ENCODE measurements at regions not wholly inside any gene's neighbourhood (a gene's known extent, or its start where the extent isn't known, plus 50 kb on each side); places are given as distances from the start of the nearest gene placed in this dataset.
"Not testable (repeated sequence)": the region's sequence is repeated elsewhere in the genome, so short reads cannot be mapped to it uniquely, and the experiment has no call there.

- no peak for ATAC-seq
Measured at GRCh38 chr3:159237226-159237625, 435.4 kb downstream of the MFSD1 start.

GRCh38 chr3:159238646-159239045 is 436.8 kb downstream of the MFSD1 start:
- no peak for ATAC-seq

GRCh38 chr3:159239059-159239458 is 437.2 kb downstream of the MFSD1 start:
- no peak for ATAC-seq

GRCh38 chr3:159244933-159245332 is 443.1 kb downstream of the MFSD1 start:
- no peak for ATAC-seq

- no peak for ATAC-seq
Measured at GRCh38 chr3:159245871-159246270, 444.0 kb downstream of the MFSD1 start.

- ATAC-seq: peak; percentile 77
Measured at GRCh38 chr3:159246385-159246784, 444.5 kb downstream of the MFSD1 start.

- no peak for ATAC-seq
Measured at GRCh38 chr3:159249472-159250174, 447.8 kb downstream of the MFSD1 start.

GRCh38 chr3:159250961-159251360 is 449.1 kb downstream of the MFSD1 start:
- no peak for ATAC-seq

- ATAC-seq: no peak
Measured at GRCh38 chr3:159252274-159252673, 450.4 kb downstream of the MFSD1 start.

GRCh38 chr3:159252772-159253384 is 451.0 kb downstream of the MFSD1 start:
- peak; percentile 49 for ATAC-seq

GRCh38 chr3:159253860-159254259 is 452.0 kb downstream of the MFSD1 start:
- no peak for ATAC-seq

- no peak for ATAC-seq
Measured at GRCh38 chr3:159257954-159258353, 456.1 kb downstream of the MFSD1 start.

- ATAC-seq: no peak
Measured at GRCh38 chr3:159258934-159259333, 457.1 kb downstream of the MFSD1 start.

- ATAC-seq: peak; percentile 57
Measured at GRCh38 chr3:159260049-159260662, 458.3 kb downstream of the MFSD1 start.

- not testable (repeated sequence) for ATAC-seq
Measured at GRCh38 chr3:159261333-159261732, 459.5 kb downstream of the MFSD1 start.

- ATAC-seq: no peak
Measured at GRCh38 chr3:159263750-159264553, 462.1 kb downstream of the MFSD1 start.

GRCh38 chr3:159265705-159266104 is 463.9 kb downstream of the MFSD1 start:
- ATAC-seq: no peak

- no peak for ATAC-seq
Measured at GRCh38 chr3:159266779-159267178, 464.9 kb downstream of the MFSD1 start.

GRCh38 chr3:159271799-159272512 is 470.1 kb downstream of the MFSD1 start:
- no peak for ATAC-seq

- ATAC-seq: no peak
Measured at GRCh38 chr3:159273070-159273469, 471.2 kb downstream of the MFSD1 start.

- no peak for ATAC-seq
Measured at GRCh38 chr3:159273608-159274007, 471.8 kb downstream of the MFSD1 start.

GRCh38 chr3:159275741-159276140 is 473.9 kb downstream of the MFSD1 start:
- ATAC-seq: no peak

- ATAC-seq: no peak
Measured at GRCh38 chr3:159277814-159278213, 476.0 kb downstream of the MFSD1 start.

All from esophagus mucosa (tissue), 1 donor.